HG03280 (cell line): ENCODE measurements at regions not wholly inside any gene's neighbourhood (a gene's known extent, or its start where the extent isn't known, plus 50 kb on each side); places are given as distances from the start of the nearest gene placed in this dataset.
"Not testable (repeated sequence)": the region's sequence is repeated elsewhere in the genome, so short reads cannot be mapped to it uniquely, and the experiment has no call there.

Source experiments
- ATAC-seq: cut with Tn5 transposase; IDR thresholded peaks from one replicate; pipeline ENCODE4 v1.9.1; 2021; ENCODE audit warnings: mild to moderate bottlenecking, moderate library complexity; ENCODE audit not compliant: unreplicated experiment

GRCh38 chr11:90639461-90639993 lies 416.7 kb upstream of the CHORDC1 start:
- no peak for ATAC-seq

GRCh38 chr11:90635886-90636285 lies 413.0 kb upstream of the CHORDC1 start:
- ATAC-seq: no peak

GRCh38 chr11:90635151-90635550 lies 412.3 kb upstream of the CHORDC1 start:
- ATAC-seq: no peak

GRCh38 chr11:90630176-90630575 lies 407.3 kb upstream of the CHORDC1 start:
- ATAC-seq: no peak

GRCh38 chr11:90629229-90629806 lies 406.5 kb upstream of the CHORDC1 start:
- no peak for ATAC-seq

GRCh38 chr11:90614318-90614717 lies 391.5 kb upstream of the CHORDC1 start:
- ATAC-seq: no peak

- ATAC-seq: not testable (repeated sequence)
Observed at GRCh38 chr11:90613037-90613436, 390.2 kb upstream of the CHORDC1 start.

- no peak for ATAC-seq
Observed at GRCh38 chr11:90606721-90607120, 383.9 kb upstream of the CHORDC1 start.

- no peak for ATAC-seq
Observed at GRCh38 chr11:90601261-90601660, 378.4 kb upstream of the CHORDC1 start.

- no peak for ATAC-seq
Observed at GRCh38 chr11:90594658-90595057, 371.8 kb upstream of the CHORDC1 start.

- no peak for ATAC-seq
Observed at GRCh38 chr11:90593099-90593498, 370.2 kb upstream of the CHORDC1 start.

GRCh38 chr11:90590286-90590685 lies 367.4 kb upstream of the CHORDC1 start:
- ATAC-seq: no peak

- no peak for ATAC-seq
Observed at GRCh38 chr11:90589735-90590134, 366.9 kb upstream of the CHORDC1 start.

- ATAC-seq: no peak
Observed at GRCh38 chr11:90587896-90588295, 365.0 kb upstream of the CHORDC1 start.

- ATAC-seq: no peak
Observed at GRCh38 chr11:90585491-90585890, 362.6 kb upstream of the CHORDC1 start.

- ATAC-seq: not testable (repeated sequence)
Observed at GRCh38 chr11:90582999-90583398, 360.1 kb upstream of the CHORDC1 start.

GRCh38 chr11:90564531-90564930 lies 341.7 kb upstream of the CHORDC1 start:
- no peak for ATAC-seq

GRCh38 chr11:90558328-90558865 lies 335.5 kb upstream of the CHORDC1 start:
- no peak for ATAC-seq

- ATAC-seq: no peak
Observed at GRCh38 chr11:90556606-90557005, 333.8 kb upstream of the CHORDC1 start.

GRCh38 chr11:90556026-90556425 lies 333.2 kb upstream of the CHORDC1 start:
- no peak for ATAC-seq

GRCh38 chr11:90555477-90555876 lies 332.6 kb upstream of the CHORDC1 start:
- ATAC-seq: no peak

GRCh38 chr11:90542092-90542491 lies 319.2 kb upstream of the CHORDC1 start:
- no peak for ATAC-seq

- ATAC-seq: no peak
Observed at GRCh38 chr11:90536301-90536700, 313.5 kb upstream of the CHORDC1 start.
